Neural cell (in vitro differentiated cells): ENCODE measurements at regions not wholly inside any gene's neighbourhood (a gene's known extent, or its start where the extent isn't known, plus 50 kb on each side); places are given as distances from the start of the nearest gene placed in this dataset.
A peak's percentile ranks its signal among the peaks of the same experiment; 100 is the strongest.

Source experiments
- H2AFZ ChIP-seq: fragments of 200-600, 300-800 bp; sonication (generic), shearing (Covaris generic); 2 replicates; pipeline ENCODE4 v1.6.0; 2014; ENCODE audit warnings: low read depth, mild to moderate bottlenecking, antibody characterized with exemption, low read length, moderate library complexity
- H3F3A ChIP-seq: fragments of 200-600 bp; shearing (Covaris generic); 2 replicates; pipeline ENCODE4 v1.6.1; 2016; ENCODE audit warnings: mild to moderate bottlenecking, moderate library complexity, mixed read lengths, antibody characterized with exemption, low read length; ENCODE audit not compliant: insufficient read depth, poor library complexity, severe bottlenecking
- H3K27ac ChIP-seq: fragments of 200-600, 300-800 bp; sonication (generic), shearing (Covaris generic); 2 replicates; pipeline ENCODE4 v1.5.1; 2014; ENCODE audit warnings: mild to moderate bottlenecking, low read length, moderate library complexity
- H3K27me3 ChIP-seq: fragments of 300-800, 200-600 bp; sonication (generic), shearing (Covaris generic); 2 replicates; pipeline ENCODE4 v1.6.0; 2014; ENCODE audit warnings: mild to moderate bottlenecking, low read depth, low read length, moderate library complexity; ENCODE audit not compliant: insufficient read depth
- H3K36me3 ChIP-seq: fragments of 300-800, 200-600 bp; sonication (generic), shearing (Covaris generic); 2 replicates; pipeline ENCODE4 v1.5.1; 2014; ENCODE audit warnings: mild to moderate bottlenecking, antibody characterized with exemption, low read length, moderate library complexity; ENCODE audit not compliant: insufficient read depth
- H3K4me2 ChIP-seq: fragments of 300-800, 200-600 bp; sonication (generic), shearing (Covaris generic); 2 replicates; pipeline ENCODE4 v1.6.0; 2014; ENCODE audit warnings: mild to moderate bottlenecking, low read length
- H3K4me3 ChIP-seq: fragments of 300-800, 200-600 bp; sonication (generic), shearing (Covaris generic); 2 replicates; pipeline ENCODE4 v1.5.1; 2014; ENCODE audit warnings: mild to moderate bottlenecking, low read length, moderate library complexity
- H3K79me2 ChIP-seq: fragments of 200-600 bp; shearing (Covaris generic); replicated peaks from 2 replicates; pipeline ENCODE4 v1.6.0; 2014; ENCODE audit warnings: mild to moderate bottlenecking, low read length, moderate library complexity; ENCODE audit not compliant: insufficient read depth
- H3K9ac ChIP-seq: fragments of 300-800, 200-600 bp; sonication (generic), shearing (Covaris generic); 2 replicates; pipeline ENCODE4 v1.6.1; 2016; ENCODE audit warnings: mild to moderate bottlenecking, low read length, mixed read lengths
- H3K9me2 ChIP-seq: fragments of 200-600 bp; shearing (Covaris generic); 2 replicates; pipeline ENCODE4 v1.6.1; 2016; ENCODE audit warnings: mild to moderate bottlenecking, low read length, mixed read lengths; ENCODE audit not compliant: insufficient read depth
- H3K9me3 ChIP-seq: fragments of 200-600, 300-800 bp; sonication (generic), shearing (Covaris generic); 2 replicates; pipeline ENCODE4 v1.6.1; 2016; ENCODE audit warnings: mild to moderate bottlenecking, mixed run types, low read length, moderate library complexity, mixed read lengths
- H4K20me1 ChIP-seq: fragments of 200-600 bp; shearing (Covaris generic); 2 replicates; pipeline ENCODE4 v1.6.1; 2016; ENCODE audit warnings: mild to moderate bottlenecking, mixed run types; ENCODE audit not compliant: insufficient read depth
- EP300 ChIP-seq: fragments of 450-650 bp; conservative IDR thresholded peaks from 2 replicates; pipeline ENCODE4 v1.6.1; 2014; ENCODE audit warnings: antibody characterized with exemption, mild to moderate bottlenecking, moderate library complexity; ENCODE audit not compliant: poor library complexity, severe bottlenecking
- EZH2 ChIP-seq: fragments of 200-600, 300-800 bp; shearing (Covaris generic), sonication (generic); IDR thresholded peaks from 2 replicates; pipeline ENCODE4 v1.6.1; 2014; ENCODE audit warnings: antibody characterized with exemption, low read length, borderline replicate concordance, mild to moderate bottlenecking; ENCODE audit not compliant: insufficient read depth, poor library complexity, severe bottlenecking
- MXI1 ChIP-seq: fragments of 450-650 bp; conservative IDR thresholded peaks from 2 replicates; pipeline ENCODE4 v1.6.1; 2014; ENCODE audit warnings: antibody characterized with exemption, mild to moderate bottlenecking; ENCODE audit not compliant: poor library complexity, severe bottlenecking
- POLR2AphosphoS5 ChIP-seq: IDR thresholded peaks from 2 replicates; pipeline ENCODE4 v1.6.1; 2012
- RAD21 ChIP-seq: fragments of 450-650 bp; conservative IDR thresholded peaks from 2 replicates; pipeline ENCODE4 v1.6.1; 2014; ENCODE audit warnings: antibody characterized with exemption, mild to moderate bottlenecking, moderate library complexity
- SMC3 ChIP-seq: fragments of 450-650 bp; conservative IDR thresholded peaks from 2 replicates; pipeline ENCODE4 v1.6.1; 2014; ENCODE audit warnings: antibody characterized with exemption, mild to moderate bottlenecking, moderate library complexity; ENCODE audit not compliant: poor library complexity
- TAF1 ChIP-seq: IDR thresholded peaks from 2 replicates; pipeline ENCODE4 v1.6.1; 2012; ENCODE audit warnings: low read depth
- TF ChIP-seq, protein P1 (sequence below): IDR thresholded peaks from 2 replicates; pipeline ENCODE4 v1.6.1; 2012; ENCODE audit warnings: borderline replicate concordance
- TF ChIP-seq, protein P2 (sequence below): fragments of 450-650 bp; IDR thresholded peaks from 2 replicates; pipeline ENCODE4 v1.5.1; 2014; ENCODE audit warnings: antibody characterized with exemption, mild to moderate bottlenecking, moderate library complexity; ENCODE audit not compliant: poor library complexity, severe bottlenecking

DNA sequence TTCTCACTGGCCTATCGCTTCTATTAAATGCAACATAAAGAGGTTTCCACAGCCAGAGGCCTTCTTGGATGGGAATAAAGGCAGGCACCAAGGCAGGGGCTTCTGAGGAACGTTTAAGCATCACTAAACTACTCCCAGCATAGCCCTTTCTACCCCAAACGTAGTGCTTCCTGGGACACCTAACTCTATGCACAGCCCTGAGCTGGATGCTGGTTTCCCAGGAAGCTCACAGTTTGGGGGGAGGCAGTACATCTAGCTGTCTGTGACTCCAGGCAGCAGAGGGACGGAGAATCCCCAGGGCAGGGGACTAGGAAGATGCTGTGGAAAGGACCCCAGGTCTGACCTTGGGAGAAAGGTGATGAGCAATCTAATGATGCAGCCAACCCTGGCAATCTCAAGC, 192.8 kb upstream of the ZMIZ1 start:
- Histone ChIP-seq H3K9me3 (no peaks in the 10 kb centered on the region), H3K27me3 (no peaks in the 10 kb centered on the region), H3K36me3 (no peaks in the 10 kb centered on the region), H3K4me2 (no peak overlapping the region), H3F3A (no peaks in the 10 kb centered on the region), H3K79me2 (no peaks in the 10 kb centered on the region), H3K9me2 (no peaks in the 10 kb centered on the region), H3K9ac (no peak overlapping the region), H2AFZ (no peak overlapping the region), H3K27ac (peak overlapping the region; percentile 45), H4K20me1 (no peaks in the 10 kb centered on the region), H3K4me3 (no peak overlapping the region)
- no peak for TF ChIP-seq POLR2AphosphoS5
- TF ChIP-seq, protein P1, sequence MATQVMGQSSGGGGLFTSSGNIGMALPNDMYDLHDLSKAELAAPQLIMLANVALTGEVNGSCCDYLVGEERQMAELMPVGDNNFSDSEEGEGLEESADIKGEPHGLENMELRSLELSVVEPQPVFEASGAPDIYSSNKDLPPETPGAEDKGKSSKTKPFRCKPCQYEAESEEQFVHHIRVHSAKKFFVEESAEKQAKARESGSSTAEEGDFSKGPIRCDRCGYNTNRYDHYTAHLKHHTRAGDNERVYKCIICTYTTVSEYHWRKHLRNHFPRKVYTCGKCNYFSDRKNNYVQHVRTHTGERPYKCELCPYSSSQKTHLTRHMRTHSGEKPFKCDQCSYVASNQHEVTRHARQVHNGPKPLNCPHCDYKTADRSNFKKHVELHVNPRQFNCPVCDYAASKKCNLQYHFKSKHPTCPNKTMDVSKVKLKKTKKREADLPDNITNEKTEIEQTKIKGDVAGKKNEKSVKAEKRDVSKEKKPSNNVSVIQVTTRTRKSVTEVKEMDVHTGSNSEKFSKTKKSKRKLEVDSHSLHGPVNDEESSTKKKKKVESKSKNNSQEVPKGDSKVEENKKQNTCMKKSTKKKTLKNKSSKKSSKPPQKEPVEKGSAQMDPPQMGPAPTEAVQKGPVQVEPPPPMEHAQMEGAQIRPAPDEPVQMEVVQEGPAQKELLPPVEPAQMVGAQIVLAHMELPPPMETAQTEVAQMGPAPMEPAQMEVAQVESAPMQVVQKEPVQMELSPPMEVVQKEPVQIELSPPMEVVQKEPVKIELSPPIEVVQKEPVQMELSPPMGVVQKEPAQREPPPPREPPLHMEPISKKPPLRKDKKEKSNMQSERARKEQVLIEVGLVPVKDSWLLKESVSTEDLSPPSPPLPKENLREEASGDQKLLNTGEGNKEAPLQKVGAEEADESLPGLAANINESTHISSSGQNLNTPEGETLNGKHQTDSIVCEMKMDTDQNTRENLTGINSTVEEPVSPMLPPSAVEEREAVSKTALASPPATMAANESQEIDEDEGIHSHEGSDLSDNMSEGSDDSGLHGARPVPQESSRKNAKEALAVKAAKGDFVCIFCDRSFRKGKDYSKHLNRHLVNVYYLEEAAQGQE = no peak
- TF ChIP-seq EZH2 = no peak
- no peak for TF ChIP-seq MXI1
- TF ChIP-seq, protein P2, sequence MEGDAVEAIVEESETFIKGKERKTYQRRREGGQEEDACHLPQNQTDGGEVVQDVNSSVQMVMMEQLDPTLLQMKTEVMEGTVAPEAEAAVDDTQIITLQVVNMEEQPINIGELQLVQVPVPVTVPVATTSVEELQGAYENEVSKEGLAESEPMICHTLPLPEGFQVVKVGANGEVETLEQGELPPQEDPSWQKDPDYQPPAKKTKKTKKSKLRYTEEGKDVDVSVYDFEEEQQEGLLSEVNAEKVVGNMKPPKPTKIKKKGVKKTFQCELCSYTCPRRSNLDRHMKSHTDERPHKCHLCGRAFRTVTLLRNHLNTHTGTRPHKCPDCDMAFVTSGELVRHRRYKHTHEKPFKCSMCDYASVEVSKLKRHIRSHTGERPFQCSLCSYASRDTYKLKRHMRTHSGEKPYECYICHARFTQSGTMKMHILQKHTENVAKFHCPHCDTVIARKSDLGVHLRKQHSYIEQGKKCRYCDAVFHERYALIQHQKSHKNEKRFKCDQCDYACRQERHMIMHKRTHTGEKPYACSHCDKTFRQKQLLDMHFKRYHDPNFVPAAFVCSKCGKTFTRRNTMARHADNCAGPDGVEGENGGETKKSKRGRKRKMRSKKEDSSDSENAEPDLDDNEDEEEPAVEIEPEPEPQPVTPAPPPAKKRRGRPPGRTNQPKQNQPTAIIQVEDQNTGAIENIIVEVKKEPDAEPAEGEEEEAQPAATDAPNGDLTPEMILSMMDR = no peak
- TF ChIP-seq RAD21 = no peak
- TF ChIP-seq SMC3 = no peak
- no peak for TF ChIP-seq TAF1
- TF ChIP-seq EP300 = no peak

DNA sequence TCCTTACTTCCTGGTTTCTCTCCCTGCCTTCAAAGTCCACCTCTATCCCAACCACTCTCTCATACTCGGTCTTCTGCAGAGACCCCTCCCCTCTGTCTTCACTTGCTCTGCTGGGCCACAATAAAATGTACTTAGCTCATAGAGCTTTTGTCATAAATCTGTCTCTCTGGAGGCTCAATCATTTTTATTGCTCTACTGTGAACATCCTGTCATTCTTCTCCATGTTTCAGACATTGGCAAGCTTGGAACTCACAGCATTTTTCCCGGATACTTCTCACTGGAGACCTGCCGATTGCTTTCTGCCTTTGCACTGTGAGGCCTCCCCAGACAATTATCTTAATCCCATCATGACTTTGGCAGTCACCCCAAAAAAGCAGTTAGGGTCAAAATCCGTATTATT, 192.3 kb upstream of the ZMIZ1 start:
- no peaks in the 10 kb centered on the region for H3K36me3 ChIP-seq
- no peak overlapping the region for H3K4me3 ChIP-seq
- H3K9ac ChIP-seq = no peak overlapping the region
- H3K27ac ChIP-seq = peak overlapping the region; percentile 45
- H3K27me3 ChIP-seq = no peaks in the 10 kb centered on the region
- no peaks in the 10 kb centered on the region for H3K9me2 ChIP-seq
- TF ChIP-seq, protein P1 = no peak
- TF ChIP-seq SMC3 = no peak
- no peaks in the 10 kb centered on the region for H3K79me2 ChIP-seq
- no peaks in the 10 kb centered on the region for H3F3A ChIP-seq
- no peak overlapping the region for H3K4me2 ChIP-seq
- no peak overlapping the region for H2AFZ ChIP-seq
- H4K20me1 ChIP-seq = no peaks in the 10 kb centered on the region
- H3K9me3 ChIP-seq = no peaks in the 10 kb centered on the region
